Ovary (tissue), 3 donors: ENCODE measurements at regions not wholly inside any gene's neighbourhood (a gene's known extent, or its start where the extent isn't known, plus 50 kb on each side); places are given as distances from the start of the nearest gene placed in this dataset.

Source experiments
- EP300 ChIP-seq: sonication (generic); formaldehyde crosslinking; IDR thresholded peaks from one replicate; pipeline ENCODE4 v1.6.1; 2017; ENCODE audit warnings: antibody characterized with exemption
- POLR2A ChIP-seq: fragments of 450-650 bp; IDR thresholded peaks from one replicate; pipeline ENCODE4 v1.6.1; 2017; ENCODE audit warnings: antibody characterized with exemption, mild to moderate bottlenecking, moderate library complexity
- TF ChIP-seq, protein P1 (sequence below), 3 donors: fragments of 450-650 bp in 2 of 3; fragments of 200-600 bp in 1 of 3; IDR thresholded peaks; one replicate each; pipeline versions ENCODE4 v1.5.1 to v1.8.0; 2016 to 2022; ENCODE audit warnings: antibody characterized with exemption in 3 of 3, mild to moderate bottlenecking in 1 of 3
- donor health status: DM: no; HTN: no; CAD: no.

- TF ChIP-seq, protein P1, sequence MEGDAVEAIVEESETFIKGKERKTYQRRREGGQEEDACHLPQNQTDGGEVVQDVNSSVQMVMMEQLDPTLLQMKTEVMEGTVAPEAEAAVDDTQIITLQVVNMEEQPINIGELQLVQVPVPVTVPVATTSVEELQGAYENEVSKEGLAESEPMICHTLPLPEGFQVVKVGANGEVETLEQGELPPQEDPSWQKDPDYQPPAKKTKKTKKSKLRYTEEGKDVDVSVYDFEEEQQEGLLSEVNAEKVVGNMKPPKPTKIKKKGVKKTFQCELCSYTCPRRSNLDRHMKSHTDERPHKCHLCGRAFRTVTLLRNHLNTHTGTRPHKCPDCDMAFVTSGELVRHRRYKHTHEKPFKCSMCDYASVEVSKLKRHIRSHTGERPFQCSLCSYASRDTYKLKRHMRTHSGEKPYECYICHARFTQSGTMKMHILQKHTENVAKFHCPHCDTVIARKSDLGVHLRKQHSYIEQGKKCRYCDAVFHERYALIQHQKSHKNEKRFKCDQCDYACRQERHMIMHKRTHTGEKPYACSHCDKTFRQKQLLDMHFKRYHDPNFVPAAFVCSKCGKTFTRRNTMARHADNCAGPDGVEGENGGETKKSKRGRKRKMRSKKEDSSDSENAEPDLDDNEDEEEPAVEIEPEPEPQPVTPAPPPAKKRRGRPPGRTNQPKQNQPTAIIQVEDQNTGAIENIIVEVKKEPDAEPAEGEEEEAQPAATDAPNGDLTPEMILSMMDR (IDR thresholded peaks at IDR 0.05) = peak in 2 of 3 donors; percentile 33 to 74
- TF ChIP-seq POLR2A (no peak), EP300 (no peak)
Measured at GRCh38 chr9:117487555-117488175, 72.8 kb upstream of the ASTN2 start.
